HG03575 (cell line): ENCODE measurements at regions not wholly inside any gene's neighbourhood (a gene's known extent, or its start where the extent isn't known, plus 50 kb on each side); places are given as distances from the start of the nearest gene placed in this dataset.

ENCODE experiments used
- ATAC-seq: cut with Tn5 transposase; IDR thresholded peaks from one replicate; pipeline ENCODE4 v1.9.1; 2021; ENCODE audit not compliant: unreplicated experiment, insufficient number of reproducible peaks, low FRiP score; ENCODE audit errors: extremely low read depth

- no peak for ATAC-seq
These were observed 389.4 kb upstream of the KLHL29 start for GRCh38 chr2:22995576-22995975.

DNA sequence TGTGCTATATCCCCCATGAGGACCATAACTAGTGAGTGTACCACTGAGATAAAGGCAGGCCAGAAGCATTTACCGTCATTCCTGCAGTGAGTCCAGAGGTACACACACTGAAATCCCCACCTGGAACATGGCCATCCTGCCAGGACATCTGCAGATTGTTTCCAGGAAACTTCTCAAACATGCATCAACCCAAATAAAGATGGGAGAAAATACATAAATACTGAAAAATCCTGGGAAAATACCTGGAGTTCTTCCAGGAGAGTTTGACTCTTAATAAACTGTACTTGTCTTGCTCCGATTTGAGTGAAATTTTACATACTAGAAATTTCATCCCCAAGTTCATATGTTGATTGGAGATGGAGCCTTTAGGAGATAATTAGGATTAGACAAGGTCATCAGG, 388.1 kb upstream of the KLHL29 start:
- ATAC-seq, result no peak

- ATAC-seq, result no peak
These were observed 386.6 kb upstream of the KLHL29 start for GRCh38 chr2:22998359-22998758.

DNA sequence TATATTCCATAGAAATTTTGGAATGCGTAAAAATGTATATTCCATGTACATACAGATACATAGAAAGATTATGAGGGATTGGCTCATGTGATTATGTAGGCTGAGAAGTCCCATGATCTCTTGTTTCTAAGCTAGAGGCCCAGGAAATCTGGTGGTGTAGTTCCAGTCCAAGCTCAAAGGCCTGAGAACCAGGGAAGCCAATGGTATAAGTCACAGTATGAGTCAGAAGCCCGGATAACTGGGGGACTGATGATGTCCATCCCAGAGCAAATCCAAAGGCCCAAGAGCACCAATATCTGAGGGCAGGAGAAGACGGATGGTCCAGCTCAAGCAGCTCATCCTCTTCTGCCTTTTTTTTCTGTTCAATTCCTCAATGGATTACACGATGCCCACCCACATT, 385.0 kb upstream of the KLHL29 start:
- ATAC-seq, result no peak

GRCh38 chr2:23002234-23002633, 382.7 kb upstream of the KLHL29 start:
- ATAC-seq, result no peak

- no peak for ATAC-seq
These were observed 379.5 kb upstream of the KLHL29 start for GRCh38 chr2:23005469-23005868.

GRCh38 chr2:23007631-23008235, 377.2 kb upstream of the KLHL29 start:
- ATAC-seq, result no peak

DNA sequence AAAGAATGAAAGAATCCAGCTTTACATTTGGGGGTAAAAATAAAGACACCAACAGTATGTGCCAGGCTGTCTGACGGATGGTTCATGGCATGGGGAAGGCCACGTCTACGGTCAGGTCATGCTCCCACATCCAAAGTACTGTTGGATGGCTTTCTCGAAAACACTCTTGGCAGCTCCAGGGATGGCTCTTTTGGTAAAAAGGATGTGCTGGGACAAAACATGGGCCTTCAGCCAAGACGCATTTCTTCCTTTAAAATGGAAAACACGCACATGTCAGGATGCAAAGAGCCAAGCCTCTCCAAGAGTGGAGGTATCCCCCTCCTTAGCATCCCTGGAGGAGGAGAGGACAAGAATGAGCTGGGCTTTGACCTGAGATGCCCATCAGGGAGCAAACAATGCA, 376.5 kb upstream of the KLHL29 start:
- ATAC-seq, result no peak

GRCh38 chr2:23008951-23009350, 376.0 kb upstream of the KLHL29 start:
- no peak for ATAC-seq

DNA sequence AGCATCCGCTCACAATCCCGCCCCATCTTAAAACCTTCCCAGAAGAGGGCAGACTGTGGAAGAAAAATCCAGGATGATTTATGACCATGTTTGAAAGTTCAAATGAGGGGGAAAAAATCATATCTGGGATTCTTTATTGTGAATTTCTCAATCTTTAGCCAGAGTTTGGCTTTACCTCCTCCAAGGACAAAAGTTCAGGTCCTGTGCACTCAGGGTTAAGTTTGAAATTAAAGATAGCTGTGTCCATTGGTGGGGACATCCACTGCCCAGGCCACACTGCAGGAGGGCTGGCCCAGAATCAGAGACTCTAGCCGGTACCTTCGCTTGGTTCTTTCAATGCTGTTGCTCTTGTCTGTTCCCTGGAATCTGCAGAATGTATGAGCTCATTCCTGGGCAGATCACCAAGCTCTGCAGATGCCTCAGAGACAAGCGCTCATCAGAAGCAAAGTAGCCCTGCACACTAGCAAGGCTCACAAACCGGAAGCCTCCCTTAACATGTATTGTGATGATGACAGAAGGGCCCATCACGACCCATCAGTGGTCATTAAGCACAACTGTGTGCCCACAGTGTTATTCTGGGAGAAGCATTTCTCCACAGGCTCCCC, 375.3 kb upstream of the KLHL29 start:
- no peak for ATAC-seq

GRCh38 chr2:23012499-23012898, 372.5 kb upstream of the KLHL29 start:
- ATAC-seq, result no peak

DNA sequence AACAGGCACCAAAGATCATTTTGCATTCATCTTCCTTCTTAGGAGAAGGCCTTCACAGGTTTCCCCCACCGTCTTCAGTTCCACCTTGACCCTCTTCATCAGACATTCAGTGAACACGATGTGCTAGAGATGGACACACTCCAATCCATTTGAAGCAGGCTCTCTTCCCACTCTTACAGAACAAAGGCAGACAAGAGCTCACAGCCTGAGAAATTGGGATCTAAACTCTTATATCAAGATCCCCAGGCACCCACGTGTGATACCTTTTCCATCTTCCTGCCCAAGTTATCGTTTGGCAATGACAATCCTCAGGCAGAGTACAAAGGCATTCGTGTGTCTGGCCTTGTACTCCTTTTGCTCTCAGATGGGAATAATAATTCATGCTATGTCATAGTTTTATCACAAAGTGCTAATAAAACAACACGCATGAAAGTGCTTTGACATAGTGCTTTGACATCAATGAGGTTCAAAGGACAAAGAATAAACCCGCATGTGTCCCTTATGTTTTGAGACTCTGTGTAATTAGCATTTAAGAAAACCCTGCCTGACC, 369.3 kb upstream of the KLHL29 start:
- ATAC-seq, result no peak

- no peak for ATAC-seq
These were observed 365.5 kb upstream of the KLHL29 start for GRCh38 chr2:23019476-23019875.

DNA sequence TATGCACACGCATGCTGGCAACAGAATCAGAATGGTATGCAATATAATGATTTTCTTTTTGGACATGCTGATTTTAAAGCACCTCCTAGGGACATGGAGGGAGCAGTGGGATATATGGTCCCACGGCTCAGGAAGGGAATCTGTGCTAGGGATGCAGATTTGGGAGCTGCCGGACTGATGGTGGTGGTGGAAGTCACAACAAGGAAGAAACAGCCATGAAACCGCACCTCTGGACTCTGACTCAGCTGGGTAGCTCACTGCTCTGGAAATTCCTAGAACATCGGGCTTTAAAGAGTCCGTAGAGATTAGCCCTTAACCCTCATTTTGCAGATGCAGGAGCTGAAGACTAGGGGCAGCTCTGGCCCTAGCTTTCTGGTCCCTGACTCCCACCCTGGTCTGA, 364.3 kb upstream of the KLHL29 start:
- no peak for ATAC-seq

- ATAC-seq, result no peak
These were observed 363.5 kb upstream of the KLHL29 start for GRCh38 chr2:23021311-23022120.

GRCh38 chr2:23023722-23024121, 361.3 kb upstream of the KLHL29 start:
- ATAC-seq, result no peak

- no peak for ATAC-seq
These were observed 358.3 kb upstream of the KLHL29 start for GRCh38 chr2:23026671-23027070.

- no peak for ATAC-seq
These were observed 357.6 kb upstream of the KLHL29 start for GRCh38 chr2:23027396-23027795.

- no peak for ATAC-seq
These were observed 356.9 kb upstream of the KLHL29 start for GRCh38 chr2:23028106-23028505.

DNA sequence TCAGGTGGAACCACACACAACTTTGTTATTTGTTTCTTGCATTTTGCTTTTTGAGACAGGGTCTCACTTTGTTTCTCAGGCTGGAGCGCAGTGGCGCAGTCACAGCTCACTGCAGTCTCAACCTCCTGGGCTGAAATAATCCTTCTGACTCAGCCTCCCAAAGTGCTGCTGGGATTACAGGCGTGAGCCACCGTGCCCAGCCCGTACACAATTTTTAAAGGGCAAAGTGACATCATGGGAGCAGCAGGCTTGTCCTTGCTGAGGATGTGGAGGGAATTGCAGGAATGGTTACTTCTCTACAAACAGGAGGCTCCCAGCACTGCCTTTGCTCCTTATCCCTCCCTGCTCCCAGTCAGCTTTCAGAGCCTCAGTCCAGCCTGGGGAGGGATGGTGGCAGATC, 355.9 kb upstream of the KLHL29 start:
- no peak for ATAC-seq
